ENCODE measurements at regions not wholly inside any gene's neighbourhood (a gene's known extent, or its start where the extent isn't known, plus 50 kb on each side); places are given as distances from the start of the nearest gene placed in this dataset.

GRCh38 chrY:7169475-7169874 is 257.9 kb upstream of the AMELY start:
- no peak for DNase-seq

DNA sequence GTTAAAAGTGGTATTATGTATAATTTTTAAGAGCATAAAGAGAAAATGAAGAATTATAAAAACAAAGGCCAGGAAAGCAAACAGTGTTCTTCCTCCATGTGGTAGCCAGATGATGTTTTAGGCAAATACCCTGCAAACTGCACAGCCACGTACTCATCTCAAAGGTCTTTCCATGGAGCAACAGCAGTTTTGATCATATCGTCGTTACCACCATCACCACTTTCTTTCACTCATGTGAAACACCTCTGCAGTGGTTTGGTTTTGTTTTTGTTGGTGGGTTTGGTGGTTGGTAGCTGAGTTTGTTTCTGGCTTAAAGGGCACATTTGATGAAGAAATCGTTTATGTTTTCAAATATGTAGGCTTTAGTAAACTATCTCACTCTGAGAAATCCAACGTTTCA is 229.9 kb upstream of the AMELY start:
- DNase-seq = no peak

Data from NCI-H2171 treated with DMSO at 0.1 percent for 48 hours (cell line).